Neural cell (in vitro differentiated cells): ENCODE measurements at regions not wholly inside any gene's neighbourhood (a gene's known extent, or its start where the extent isn't known, plus 50 kb on each side); places are given as distances from the start of the nearest gene placed in this dataset.

Experiments
- RAD21 ChIP-seq: fragments of 450-650 bp; conservative IDR thresholded peaks from 2 replicates; pipeline ENCODE4 v1.6.1; 2014; ENCODE audit warnings: antibody characterized with exemption, mild to moderate bottlenecking, moderate library complexity
- TF ChIP-seq, protein P1 (sequence below): fragments of 450-650 bp; IDR thresholded peaks from 2 replicates; pipeline ENCODE4 v1.5.1; 2014; ENCODE audit warnings: antibody characterized with exemption, mild to moderate bottlenecking, moderate library complexity; ENCODE audit not compliant: poor library complexity, severe bottlenecking

DNA sequence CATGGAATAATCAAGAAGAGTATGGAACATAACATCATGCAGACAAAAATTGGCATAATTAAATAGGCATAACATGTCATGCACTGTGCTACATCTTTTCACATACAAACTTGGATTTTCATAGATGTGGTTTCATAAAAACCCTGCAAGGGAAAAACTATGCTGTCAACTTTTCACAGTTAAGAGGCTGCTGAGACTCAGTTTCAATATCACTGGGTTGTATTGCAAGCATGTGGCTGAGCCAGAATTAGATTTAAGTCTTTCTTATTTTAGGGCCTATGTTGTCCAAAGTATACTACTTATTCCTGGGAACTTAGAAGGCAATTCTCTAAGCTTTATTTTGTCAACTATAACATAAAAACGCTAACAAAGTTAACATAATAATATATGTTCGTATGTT, 70.7 kb upstream of the LSAMP start:
- no peak for TF ChIP-seq RAD21
- TF ChIP-seq, protein P1, sequence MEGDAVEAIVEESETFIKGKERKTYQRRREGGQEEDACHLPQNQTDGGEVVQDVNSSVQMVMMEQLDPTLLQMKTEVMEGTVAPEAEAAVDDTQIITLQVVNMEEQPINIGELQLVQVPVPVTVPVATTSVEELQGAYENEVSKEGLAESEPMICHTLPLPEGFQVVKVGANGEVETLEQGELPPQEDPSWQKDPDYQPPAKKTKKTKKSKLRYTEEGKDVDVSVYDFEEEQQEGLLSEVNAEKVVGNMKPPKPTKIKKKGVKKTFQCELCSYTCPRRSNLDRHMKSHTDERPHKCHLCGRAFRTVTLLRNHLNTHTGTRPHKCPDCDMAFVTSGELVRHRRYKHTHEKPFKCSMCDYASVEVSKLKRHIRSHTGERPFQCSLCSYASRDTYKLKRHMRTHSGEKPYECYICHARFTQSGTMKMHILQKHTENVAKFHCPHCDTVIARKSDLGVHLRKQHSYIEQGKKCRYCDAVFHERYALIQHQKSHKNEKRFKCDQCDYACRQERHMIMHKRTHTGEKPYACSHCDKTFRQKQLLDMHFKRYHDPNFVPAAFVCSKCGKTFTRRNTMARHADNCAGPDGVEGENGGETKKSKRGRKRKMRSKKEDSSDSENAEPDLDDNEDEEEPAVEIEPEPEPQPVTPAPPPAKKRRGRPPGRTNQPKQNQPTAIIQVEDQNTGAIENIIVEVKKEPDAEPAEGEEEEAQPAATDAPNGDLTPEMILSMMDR, result no peak
